HepG2 (cell line): ENCODE measurements at regions not wholly inside any gene's neighbourhood (a gene's known extent, or its start where the extent isn't known, plus 50 kb on each side); places are given as distances from the start of the nearest gene placed in this dataset.

Experiments used
- AGO1 ChIP-seq: fragments of 200-400 bp; formaldehyde crosslinking; IDR thresholded peaks from 2 replicates; pipeline ENCODE4 v1.6.1; 2017; ENCODE audit warnings: mild to moderate bottlenecking, low read depth, low read length, moderate library complexity; ENCODE audit not compliant: poor library complexity, severe bottlenecking
- AKAP8 ChIP-seq: sonication (generic); formaldehyde crosslinking; IDR thresholded peaks from 2 replicates; pipeline ENCODE4 v1.5.1; 2020; ENCODE audit warnings: mild to moderate bottlenecking, missing genetic modification reagents
- ATF5 ChIP-seq: sonication (generic); formaldehyde crosslinking; IDR thresholded peaks from 2 replicates; pipeline ENCODE4 v1.4.0; 2020; ENCODE audit warnings: mild to moderate bottlenecking, low read depth, missing genetic modification reagents
- CBX2 ChIP-seq, 2 experiments: fragments of 200-600 bp in 1 of 2; sonication (generic); formaldehyde crosslinking in 1 of 2; IDR thresholded peaks; 2 replicates each; pipeline versions ENCODE4 v1.7.0 to v1.8.1; 2018 to 2022; ENCODE audit warnings: low read depth in 2 of 2, low read length in 1 of 2, mild to moderate bottlenecking in 1 of 2, missing genetic modification reagents in 1 of 2
- DPF2 ChIP-seq: sonication (generic); formaldehyde crosslinking; IDR thresholded peaks from 2 replicates; pipeline ENCODE4 v1.4.0; 2020; ENCODE audit warnings: mild to moderate bottlenecking, low read depth, missing genetic modification reagents, borderline replicate concordance
- JDP2 ChIP-seq: sonication (generic); formaldehyde crosslinking; IDR thresholded peaks from 2 replicates; pipeline ENCODE4 v1.8.1; 2022; ENCODE audit warnings: missing genetic modification reagents, borderline replicate concordance
- KDM4B ChIP-seq: sonication (generic); formaldehyde crosslinking; IDR thresholded peaks from 2 replicates; pipeline ENCODE4 v1.4.0; 2020; ENCODE audit warnings: missing genetic modification reagents
- MEIS1 ChIP-seq: sonication (generic); formaldehyde crosslinking; IDR thresholded peaks from 2 replicates; pipeline ENCODE4 v1.9.0; 2021; ENCODE audit warnings: mild to moderate bottlenecking, missing genetic modification reagents, moderate library complexity, borderline replicate concordance
- MXI1 ChIP-seq: IDR thresholded peaks from 3 replicates; pipeline ENCODE4 v1.6.1; 2012; ENCODE audit warnings: low read depth, low read length, inconsistent platforms, borderline replicate concordance
- NR2C2 ChIP-seq: sonication (generic); formaldehyde crosslinking; IDR thresholded peaks from 2 replicates; pipeline ENCODE4 v1.4.0; 2020; ENCODE audit warnings: missing genetic modification reagents, mild to moderate bottlenecking, moderate library complexity, borderline replicate concordance
- PBX3 ChIP-seq: sonication (generic); formaldehyde crosslinking; IDR thresholded peaks from 2 replicates; pipeline ENCODE4 v1.8.1; 2023; ENCODE audit warnings: missing genetic modification reagents, inconsistent platforms, borderline replicate concordance
- PHF21A ChIP-seq: sonication (generic); formaldehyde crosslinking; IDR thresholded peaks from 2 replicates; pipeline ENCODE4 v1.5.0; 2020; ENCODE audit warnings: mild to moderate bottlenecking, missing genetic modification reagents
- PTBP1 ChIP-seq: fragments of 200-400 bp; formaldehyde crosslinking; IDR thresholded peaks from 2 replicates; pipeline ENCODE4 v1.6.1; 2018; ENCODE audit warnings: low read length, low read depth; ENCODE audit not compliant: poor library complexity, severe bottlenecking
- RBFOX2 ChIP-seq: fragments of 200-400 bp; formaldehyde crosslinking; IDR thresholded peaks from 2 replicates; pipeline ENCODE4 v1.6.1; 2017; ENCODE audit warnings: low read depth, mild to moderate bottlenecking, low read length
- SIX1 ChIP-seq: sonication (generic); formaldehyde crosslinking; IDR thresholded peaks from 2 replicates; pipeline ENCODE4 v1.4.0; 2020; ENCODE audit warnings: missing genetic modification reagents, borderline replicate concordance
- SRSF4 ChIP-seq: fragments of 200-400 bp; formaldehyde crosslinking; IDR thresholded peaks from one replicate; pipeline ENCODE4 v1.6.1; 2018; ENCODE audit warnings: mild to moderate bottlenecking, low read depth, low read length, moderate library complexity; ENCODE audit not compliant: poor library complexity, severe bottlenecking
- ZBTB37 ChIP-seq: sonication (generic); formaldehyde crosslinking; IDR thresholded peaks from 2 replicates; pipeline ENCODE4 v1.4.0; 2020; ENCODE audit warnings: mild to moderate bottlenecking, missing genetic modification reagents
- ZNF280D ChIP-seq: sonication (generic); formaldehyde crosslinking; IDR thresholded peaks from 2 replicates; pipeline ENCODE4 v1.5.1; 2020; ENCODE audit warnings: mild to moderate bottlenecking, missing genetic modification reagents
- ZNF503 ChIP-seq: sonication (generic); formaldehyde crosslinking; IDR thresholded peaks from 2 replicates; pipeline ENCODE4 v1.4.0; 2020; ENCODE audit warnings: missing genetic modification reagents
- ZNF605 ChIP-seq: sonication (generic); formaldehyde crosslinking; IDR thresholded peaks from 2 replicates; pipeline ENCODE4 v1.8.0; 2022; ENCODE audit warnings: mild to moderate bottlenecking, missing genetic modification reagents
- ZNF724P ChIP-seq: sonication (generic); formaldehyde crosslinking; IDR thresholded peaks from 2 replicates; pipeline ENCODE4 v1.8.0; 2022; ENCODE audit warnings: missing genetic modification reagents, borderline replicate concordance
- ZNF781 ChIP-seq: sonication (generic); formaldehyde crosslinking; IDR thresholded peaks from 2 replicates; pipeline ENCODE4 v1.5.1; 2020; ENCODE audit warnings: borderline replicate concordance, mild to moderate bottlenecking, missing genetic modification reagents; ENCODE audit errors: not compliant biosample characterization

GRCh38 chr6:81897793-81898192 is 145.3 kb upstream of the TENT5A start (continued):
- peak; percentile 29 for TF ChIP-seq ZNF781 (CRISPR knock-in tag)
- no peak for TF ChIP-seq JDP2 (CRISPR knock-in tag)
- TF ChIP-seq NR2C2 (CRISPR knock-in tag), result peak; percentile 47; the same call in 1 of the 2 replicates
- no peak for TF ChIP-seq AGO1
- TF ChIP-seq ATF5 (CRISPR knock-in tag), result no peak
- no peak for TF ChIP-seq MEIS1 (CRISPR knock-in tag)
- TF ChIP-seq ZNF503 (CRISPR knock-in tag), result no peak
- TF ChIP-seq KDM4B (CRISPR knock-in tag), result no peak
- TF ChIP-seq PTBP1, result no peak
- TF ChIP-seq PBX3 (CRISPR knock-in tag), result no peak
- no peak for TF ChIP-seq ZBTB37
- no peak for TF ChIP-seq PHF21A
- no peak for TF ChIP-seq SIX1
- no peak for TF ChIP-seq ZNF724P (CRISPR knock-in tag)
- no peak for TF ChIP-seq ZNF605
- TF ChIP-seq DPF2 (CRISPR knock-in tag), result no peak
- no peak for TF ChIP-seq AKAP8 (CRISPR knock-in tag)
- no peak for TF ChIP-seq MXI1
- no peak for TF ChIP-seq SRSF4
- TF ChIP-seq CBX2 (IDR thresholded peaks at IDR 0.05; ENCODE audit: low read depth, low read length), result no peak
- TF ChIP-seq CBX2 (CRISPR knock-in tag; IDR thresholded peaks at IDR 0.05; ENCODE audit: low read depth), result no peak
- TF ChIP-seq RBFOX2, result no peak
- no peak for TF ChIP-seq ZNF280D (CRISPR knock-in tag)
